HUDEP-2 (cell line): ENCODE measurements at regions not wholly inside any gene's neighbourhood (a gene's known extent, or its start where the extent isn't known, plus 50 kb on each side); places are given as distances from the start of the nearest gene placed in this dataset.

Experiments
- DNase-seq, 76 experiments: peaks; one replicate each; lab custom pipeline; 2025; ENCODE audit not compliant: unreplicated experiment in 76 of 76; lab: John Stamatoyannopoulos, UW

GRCh38 chr17:12287953-12288352, 267.3 kb downstream of the MAP2K4 start:
- DNase-seq, result no peak

GRCh38 chr17:12290207-12290606, 269.5 kb downstream of the MAP2K4 start:
- no peak for DNase-seq

- DNase-seq, result no peak
Observed at GRCh38 chr17:12296209-12296625, 275.5 kb downstream of the MAP2K4 start.

GRCh38 chr17:12301551-12301950, 280.9 kb downstream of the MAP2K4 start:
- no peak for DNase-seq

GRCh38 chr17:12302711-12303110, 282.0 kb downstream of the MAP2K4 start:
- DNase-seq, result no peak

- no peak for DNase-seq
Observed at GRCh38 chr17:12310811-12311210, 290.1 kb downstream of the MAP2K4 start.

- DNase-seq, result no peak
Observed at GRCh38 chr17:12312692-12313091, 292.0 kb downstream of the MAP2K4 start.

- no peak for DNase-seq
Observed at GRCh38 chr17:12313786-12314185, 293.1 kb downstream of the MAP2K4 start.

GRCh38 chr17:12316021-12316420, 295.3 kb downstream of the MAP2K4 start:
- no peak for DNase-seq

GRCh38 chr17:12318571-12319266, 298.0 kb downstream of the MAP2K4 start:
- no peak for DNase-seq

GRCh38 chr17:12320286-12320685, 299.6 kb downstream of the MAP2K4 start:
- no peak for DNase-seq

GRCh38 chr17:12328204-12328603, 307.5 kb downstream of the MAP2K4 start:
- DNase-seq, result no peak

GRCh38 chr17:12330456-12330855, 309.8 kb downstream of the MAP2K4 start:
- DNase-seq, result no peak

GRCh38 chr17:12341328-12341727, 320.7 kb downstream of the MAP2K4 start:
- DNase-seq, result no peak

GRCh38 chr17:12342161-12342560, 321.5 kb downstream of the MAP2K4 start:
- DNase-seq, result no peak

- peak in 31 of 76 experiments; percentile 0 to 42 (median 7) for DNase-seq
Observed at GRCh38 chr17:12342609-12343435, 322.1 kb downstream of the MAP2K4 start.

GRCh38 chr17:12348476-12348875, 317.2 kb upstream of the MYOCD start:
- peak in 1 of 76 experiments; percentile 2 for DNase-seq

- no peak for DNase-seq
Observed at GRCh38 chr17:12349297-12349696, 316.4 kb upstream of the MYOCD start.

GRCh38 chr17:12352127-12352526, 313.6 kb upstream of the MYOCD start:
- no peak for DNase-seq

- DNase-seq, result no peak
Observed at GRCh38 chr17:12357600-12357999, 308.1 kb upstream of the MYOCD start.

GRCh38 chr17:12358477-12358876, 307.2 kb upstream of the MYOCD start:
- DNase-seq, result no peak

- DNase-seq, result no peak
Observed at GRCh38 chr17:12362853-12363455, 302.7 kb upstream of the MYOCD start.
